Dedifferentiated amniotic fluid mesenchymal stem cell (primary cell): ENCODE measurements at regions not wholly inside any gene's neighbourhood (a gene's known extent, or its start where the extent isn't known, plus 50 kb on each side); places are given as distances from the start of the nearest gene placed in this dataset.
"Not testable (repeated sequence)": the region's sequence is repeated elsewhere in the genome, so short reads cannot be mapped to it uniquely, and the experiment has no call there.

Experiments
- DNase-seq: peaks from one replicate; pipeline ENCODE4 v3.0.0-alpha.2; 2016; ENCODE audit errors: extremely low spot score

DNA sequence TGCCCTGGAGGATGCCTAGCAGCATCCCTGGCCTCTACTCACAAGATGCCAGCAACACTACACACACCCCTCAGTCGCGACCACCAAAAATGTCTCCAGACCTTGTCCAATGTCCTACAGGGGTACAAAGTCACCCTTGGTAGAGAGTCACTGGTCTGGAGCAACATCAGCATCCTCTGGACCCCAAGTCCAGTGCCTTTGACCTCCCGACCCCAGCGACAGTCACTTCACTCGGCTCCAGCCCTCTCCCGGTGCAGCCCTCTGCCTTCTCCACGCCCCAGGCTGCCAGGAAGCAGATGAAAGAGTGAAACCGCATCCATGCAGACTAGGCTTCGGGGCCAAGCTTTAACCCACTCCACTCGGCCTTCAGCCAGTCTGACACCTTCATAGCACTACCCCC lies 92.0 kb upstream of the SRSF6 start:
- DNase-seq = no peak

DNA sequence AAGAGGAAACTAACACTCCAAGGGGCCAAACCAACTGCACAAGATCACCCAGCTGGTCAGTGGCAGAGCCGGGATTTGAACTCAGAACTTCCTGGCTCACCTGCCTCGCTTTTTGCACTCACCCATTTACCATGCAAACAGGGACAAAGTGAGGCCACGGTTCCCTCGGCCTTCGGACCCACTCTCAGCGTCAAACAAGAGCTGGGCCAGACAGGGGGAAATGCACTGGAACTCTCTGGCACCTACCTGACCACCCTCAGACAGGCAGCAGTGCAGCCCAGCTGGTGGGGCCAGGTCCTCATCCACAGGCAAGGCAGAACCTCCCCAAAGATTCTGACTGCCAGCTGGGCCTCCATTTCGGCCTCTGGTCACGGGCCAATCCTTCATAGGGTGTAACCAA lies 93.7 kb upstream of the SRSF6 start:
- DNase-seq = no peak

DNA sequence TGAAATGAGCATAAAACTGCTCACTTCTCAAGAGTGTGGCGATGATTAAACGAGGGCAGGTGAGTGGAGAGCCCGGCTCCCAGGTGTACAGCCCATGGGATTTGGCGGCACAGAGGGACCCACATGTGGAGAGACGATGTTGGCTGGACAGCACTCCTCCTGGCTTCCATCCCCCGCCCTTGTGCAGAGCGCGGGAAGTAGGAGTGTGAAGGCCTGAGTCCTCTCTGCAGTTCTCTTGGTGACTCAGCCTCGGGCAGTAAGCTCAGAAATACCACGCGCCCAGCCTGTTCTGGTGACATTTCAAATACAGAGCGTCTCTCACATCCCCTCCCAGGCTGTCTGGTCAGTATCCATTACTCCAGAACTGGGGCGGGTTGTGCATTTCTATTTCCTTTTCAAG lies 94.2 kb upstream of the SRSF6 start:
- DNase-seq = no peak

DNA sequence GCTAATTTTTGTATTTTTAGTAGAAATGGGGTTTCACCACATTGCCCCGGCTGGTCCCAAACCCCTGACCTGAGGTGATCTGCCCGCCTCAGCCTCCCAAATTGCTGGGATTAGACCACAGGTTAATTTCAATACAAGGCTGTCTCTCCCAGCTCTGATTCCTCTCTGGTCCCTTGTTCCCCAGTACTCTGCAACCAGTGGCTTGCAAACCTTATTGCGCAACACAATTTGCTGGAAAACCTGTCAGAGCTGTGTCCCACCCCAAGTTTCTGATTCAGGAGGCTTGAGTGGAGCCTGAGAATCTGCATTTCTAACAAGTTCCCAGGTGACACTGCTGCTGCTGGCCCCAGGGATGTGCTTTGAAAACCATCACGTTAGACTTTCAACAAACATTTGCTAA lies 96.2 kb upstream of the SRSF6 start:
- DNase-seq = no peak

DNA sequence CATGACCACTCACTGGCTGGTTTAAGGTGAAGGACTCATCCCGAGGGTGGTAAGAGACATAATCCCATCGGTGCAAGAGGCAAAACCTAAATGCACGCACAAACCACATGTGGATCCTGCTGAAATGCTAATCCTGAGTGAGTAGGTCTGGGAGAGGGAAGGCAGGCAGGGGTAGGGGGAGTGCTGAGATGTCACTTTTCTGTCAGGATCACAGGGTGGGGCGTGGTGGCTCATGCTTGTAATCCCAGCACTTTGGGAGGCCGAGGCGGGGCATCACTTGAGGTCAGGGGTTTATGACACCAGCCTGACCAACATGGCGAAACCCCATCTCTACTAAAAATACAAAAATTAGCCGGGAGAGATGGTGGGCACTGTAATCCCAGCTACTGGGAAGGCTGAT lies 97.7 kb upstream of the SRSF6 start:
- DNase-seq = no peak

DNA sequence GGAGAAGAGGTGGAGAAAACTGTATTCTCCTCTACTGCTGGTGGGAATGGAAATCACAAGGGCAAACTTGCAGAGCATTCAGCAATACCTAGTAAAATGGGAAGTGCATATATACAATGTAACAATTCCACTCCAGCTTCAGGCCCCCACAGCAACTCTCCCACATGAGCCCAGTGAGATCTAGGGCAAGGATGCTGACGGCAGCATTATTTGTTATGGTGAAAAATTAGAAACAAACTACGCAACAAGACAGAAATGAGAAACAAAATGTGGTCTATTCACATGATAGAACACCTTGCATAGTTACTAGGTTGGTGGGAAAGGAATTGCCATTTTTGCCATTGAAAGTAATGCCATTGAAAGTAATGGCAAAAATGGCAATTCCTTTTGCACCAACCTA lies 98.9 kb upstream of the SRSF6 start:
- DNase-seq = no peak

DNA sequence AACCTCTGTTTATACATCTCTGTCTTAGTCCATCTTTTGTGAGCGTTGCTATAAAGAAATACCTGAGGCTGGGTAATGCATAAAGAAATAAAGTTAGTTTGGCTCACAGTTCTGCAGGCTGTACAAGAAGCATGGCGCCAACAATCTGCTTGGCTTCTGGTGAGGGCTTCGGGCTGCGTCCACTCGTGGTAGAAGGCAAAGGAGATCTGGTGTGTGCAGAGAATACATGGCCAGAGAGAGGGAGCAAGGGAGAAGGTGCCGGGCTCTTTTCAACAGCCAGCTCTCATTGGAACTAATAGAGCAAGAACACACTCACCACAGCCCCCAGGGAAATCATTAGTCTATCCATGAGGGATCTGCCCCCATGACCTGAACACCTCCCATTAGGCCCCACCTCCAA lies 100.3 kb upstream of the SRSF6 start:
- DNase-seq = no peak

DNA sequence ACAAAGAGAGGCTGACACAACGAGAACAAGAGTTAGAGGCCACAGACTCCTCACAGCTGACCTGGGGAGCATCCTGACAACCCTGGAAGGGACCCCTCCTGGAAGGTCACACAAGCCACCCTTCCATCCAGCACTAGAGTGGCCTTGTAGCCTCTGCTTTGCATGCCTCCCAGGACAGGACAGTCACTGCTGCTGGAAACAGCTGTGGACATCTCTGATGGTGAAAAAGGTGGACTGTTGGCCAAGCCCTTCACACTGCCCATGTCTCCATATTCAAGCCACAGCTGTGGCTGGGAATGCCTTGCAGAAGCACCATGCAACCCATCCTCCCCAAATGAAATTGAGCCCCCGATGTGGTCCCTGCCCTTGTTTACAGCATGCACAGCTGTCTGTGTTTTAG lies 102.1 kb upstream of the SRSF6 start:
- no peak for DNase-seq

DNA sequence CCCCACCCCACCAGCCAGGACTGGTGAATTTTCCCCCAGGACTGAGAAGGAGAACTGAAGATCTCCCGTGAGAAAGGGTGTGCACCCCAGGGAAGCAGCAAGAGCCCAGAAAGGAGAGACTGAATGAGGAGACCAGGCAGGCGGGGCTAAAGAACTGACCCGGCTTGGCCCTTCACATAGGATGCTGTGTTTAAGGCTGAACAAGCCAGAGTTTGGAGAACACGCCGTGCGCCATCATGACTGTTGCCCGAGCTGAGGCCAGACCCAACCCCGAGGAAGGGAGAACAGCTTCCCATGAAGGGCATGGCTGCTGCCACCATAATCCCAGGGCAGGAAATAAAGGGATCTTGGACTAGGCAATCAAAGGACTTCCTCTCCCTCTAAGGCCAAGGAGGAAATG lies 104.7 kb upstream of the SRSF6 start:
- no peak for DNase-seq

DNA sequence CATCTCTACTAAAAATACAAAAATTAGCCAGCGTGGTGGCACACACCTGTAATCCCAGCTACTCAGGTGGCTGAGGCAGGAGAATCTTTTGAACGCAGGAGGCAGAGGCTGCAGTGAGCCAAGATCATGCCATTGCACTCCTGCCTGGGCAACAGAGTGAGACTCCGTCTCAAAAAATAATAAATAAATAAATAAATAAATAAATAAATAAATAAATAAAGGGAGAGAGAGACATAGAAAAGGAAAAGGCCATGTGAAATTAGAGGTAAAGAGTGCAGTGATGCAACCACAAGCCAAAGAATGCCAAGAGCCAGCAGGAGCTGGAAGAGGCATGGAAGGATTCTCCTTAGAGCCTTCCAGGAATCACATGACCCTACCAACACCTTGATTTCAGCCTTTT lies 107.0 kb upstream of the SRSF6 start:
- not testable (repeated sequence) for DNase-seq

DNA sequence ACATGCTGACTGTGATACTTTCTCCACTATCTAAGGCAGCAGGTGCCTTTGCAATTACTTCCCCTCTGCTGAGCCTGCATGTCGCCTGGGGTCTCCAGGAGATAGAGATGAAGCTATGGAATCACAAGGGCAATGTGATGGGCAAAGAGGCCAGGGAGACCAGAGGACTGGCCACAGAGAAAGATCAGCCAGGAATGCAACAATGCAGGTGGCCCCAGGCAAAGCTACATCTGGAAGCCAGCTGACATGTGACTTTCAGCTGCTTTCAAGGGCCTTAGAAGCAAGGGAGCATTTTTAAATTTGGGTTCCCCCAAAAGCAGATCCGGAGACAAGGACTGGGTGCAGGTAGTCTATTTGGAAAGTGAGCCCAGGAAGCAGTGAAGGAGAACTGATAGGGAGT lies 107.9 kb upstream of the SRSF6 start:
- DNase-seq = no peak

DNA sequence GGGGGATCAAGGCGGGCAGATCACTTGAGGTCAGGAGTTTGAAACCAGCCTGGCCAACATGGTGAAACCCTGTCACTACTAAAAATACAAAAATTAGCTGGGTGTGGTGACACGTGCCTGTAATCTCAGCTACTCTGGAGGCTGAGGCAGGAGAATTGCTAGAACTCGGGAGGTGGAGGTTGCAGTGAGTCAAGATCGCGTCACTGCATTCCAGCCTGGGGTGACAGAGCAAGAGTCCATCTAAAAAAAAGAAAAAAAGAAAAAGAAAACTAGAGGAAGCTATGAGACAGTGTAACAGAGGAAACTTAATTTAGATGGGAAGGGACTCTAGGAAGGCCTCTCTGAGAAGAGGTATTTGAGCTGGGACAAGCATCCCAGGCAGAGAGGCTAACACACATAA lies 109.9 kb upstream of the SRSF6 start:
- not testable (repeated sequence) for DNase-seq

DNA sequence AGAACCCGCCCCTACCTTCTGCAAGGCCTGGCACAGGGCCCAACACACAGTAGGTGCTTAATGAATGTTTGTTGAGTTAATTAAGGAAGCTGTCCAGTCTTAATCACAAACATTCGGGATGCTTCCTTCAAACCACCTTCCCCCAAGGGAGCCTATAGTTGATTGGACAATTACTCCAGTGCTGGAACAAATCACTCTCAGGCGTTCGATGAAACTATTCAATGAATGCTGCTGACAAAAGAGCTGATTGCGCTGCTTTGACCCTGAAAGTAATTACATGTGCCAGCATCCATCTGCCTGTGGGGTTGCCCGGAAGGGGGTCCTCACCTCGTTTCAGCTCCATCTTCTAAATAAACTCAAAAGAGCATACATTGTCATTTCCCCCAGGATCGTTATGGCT lies 112.0 kb upstream of the SRSF6 start:
- DNase-seq = no peak

DNA sequence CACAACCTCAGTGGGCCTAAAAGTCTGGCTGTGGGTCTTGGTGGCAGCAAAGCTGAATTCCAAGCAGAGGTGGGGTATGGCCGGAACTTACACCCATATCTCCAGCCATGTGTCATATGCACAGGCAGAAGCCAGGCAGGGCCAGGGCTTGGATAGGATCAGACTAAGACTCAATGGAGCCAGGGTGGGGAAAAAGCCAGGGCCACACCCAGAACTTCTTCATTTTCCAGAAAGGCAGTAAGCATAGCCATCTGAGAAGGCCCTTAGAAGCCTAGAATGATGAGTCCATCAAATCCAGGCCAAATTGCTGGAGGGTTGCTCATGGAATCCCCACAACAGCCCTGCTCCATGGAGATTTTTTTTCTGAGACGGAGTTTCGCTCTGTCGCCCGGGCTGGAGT lies 116.2 kb upstream of the SRSF6 start:
- no peak for DNase-seq

DNA sequence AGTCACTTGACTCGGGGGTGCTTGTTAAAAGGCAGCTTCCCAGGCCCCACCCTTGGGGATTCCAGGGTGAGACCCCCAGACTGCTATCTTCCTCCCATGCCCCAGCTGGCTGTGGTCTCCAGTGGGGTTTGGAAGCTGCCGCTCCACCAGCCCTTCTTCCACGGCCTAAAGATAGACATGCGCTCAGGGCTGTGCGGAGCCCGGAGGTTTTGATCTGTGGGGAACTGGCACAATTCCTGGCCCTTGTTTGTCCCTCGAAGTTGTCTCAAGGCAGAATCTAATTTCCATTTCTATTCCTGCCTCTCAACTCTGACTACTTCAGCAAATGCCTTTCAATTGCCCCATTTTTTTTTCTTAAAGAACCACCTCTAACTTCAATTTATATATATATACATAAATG lies 120.7 kb upstream of the SRSF6 start:
- DNase-seq = no peak

DNA sequence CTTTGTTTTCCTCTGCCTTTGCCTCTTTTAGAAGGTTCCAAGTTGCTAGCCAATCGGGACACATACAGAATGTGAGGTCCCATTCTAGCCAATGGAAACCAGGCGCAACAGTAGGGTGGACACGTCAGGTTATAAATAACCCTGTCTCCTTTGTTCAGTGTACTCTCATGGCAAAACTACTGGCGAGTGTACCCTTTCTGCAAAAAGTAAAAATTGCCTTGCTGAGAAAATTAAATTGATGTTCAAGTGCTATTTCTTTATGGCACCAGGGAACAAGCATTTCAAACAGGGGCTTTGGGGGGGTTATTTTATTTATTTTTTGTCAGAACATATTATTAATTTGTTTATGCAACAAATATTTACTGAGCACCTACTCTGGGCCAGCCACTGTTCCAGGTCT lies 123.6 kb upstream of the SRSF6 start:
- no peak for DNase-seq

DNA sequence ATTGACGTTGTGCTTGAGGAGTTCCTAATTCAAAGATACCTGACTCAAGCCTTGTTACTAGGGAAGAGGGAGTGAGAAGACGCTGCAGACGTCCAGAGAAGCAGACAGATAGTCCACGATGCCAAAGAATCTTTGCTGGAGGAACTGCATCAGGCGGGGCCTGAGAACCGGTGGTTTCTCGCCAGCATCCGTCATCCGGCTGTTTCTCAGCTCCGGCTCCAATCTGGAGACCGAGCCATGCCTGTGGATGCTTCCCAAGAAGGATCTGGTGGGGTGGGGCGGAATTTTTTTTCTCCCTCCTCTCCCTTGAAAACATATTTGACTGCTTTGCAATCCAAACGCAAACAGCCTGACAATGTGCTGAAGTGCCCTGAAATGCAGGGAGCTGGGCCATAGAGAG lies 125.8 kb upstream of the SRSF6 start:
- no peak for DNase-seq

DNA sequence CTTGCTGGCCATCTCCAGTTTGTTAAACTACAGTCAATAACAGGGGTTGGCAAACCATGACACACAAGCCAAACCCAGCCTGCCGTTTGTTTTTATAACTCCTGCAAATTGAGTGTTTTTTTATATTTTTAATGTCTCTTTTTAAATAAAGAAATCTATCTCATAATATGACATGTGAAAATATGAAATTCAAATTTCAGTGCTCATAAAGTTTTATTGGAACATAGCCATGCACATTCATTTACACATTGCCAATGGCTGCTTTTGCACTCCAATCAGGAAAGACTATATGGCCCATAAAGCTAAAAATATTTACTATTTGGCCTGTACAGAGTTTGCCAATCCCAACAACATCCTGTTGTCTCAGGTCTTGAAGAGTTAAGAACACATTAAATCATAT lies 129.0 kb upstream of the SRSF6 start:
- DNase-seq = no peak

DNA sequence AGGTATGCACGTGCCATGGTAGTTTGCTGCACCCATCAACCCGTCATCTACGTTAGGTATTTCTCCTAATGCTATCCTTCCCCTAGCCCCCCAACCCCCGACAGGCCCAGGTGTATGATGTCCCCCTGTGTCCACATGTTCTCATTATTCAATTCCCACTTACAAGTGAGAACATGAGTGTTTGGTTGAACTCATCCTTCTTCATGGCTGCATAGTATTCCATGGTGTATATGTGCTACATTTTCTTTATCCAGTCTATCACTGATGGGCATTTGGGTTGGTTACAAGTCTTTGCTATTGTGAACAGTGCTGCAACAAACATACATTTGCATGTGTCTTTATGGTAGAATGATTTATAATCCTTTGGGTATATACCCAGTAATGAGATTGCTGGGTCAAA lies 130.5 kb upstream of the SRSF6 start:
- DNase-seq = not testable (repeated sequence)

DNA sequence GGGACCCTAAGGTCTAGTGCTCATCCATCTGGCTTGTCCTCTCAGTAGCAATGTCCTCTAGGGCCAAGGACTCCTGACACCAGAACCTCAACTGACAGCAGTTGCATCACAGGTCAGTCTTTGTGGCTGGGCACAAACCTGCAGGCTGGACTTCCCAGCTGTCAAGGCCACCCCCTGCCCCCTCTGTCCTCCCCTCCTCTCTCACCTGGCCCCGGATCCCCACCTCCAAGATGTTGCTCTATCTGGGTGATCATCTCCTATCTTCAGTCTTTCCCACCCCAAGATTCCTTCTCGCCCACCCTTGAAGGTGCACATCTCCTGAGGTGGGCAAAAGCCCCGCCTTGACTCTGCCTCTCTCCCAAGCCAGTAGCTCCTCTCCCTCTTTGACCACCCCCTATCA lies 131.8 kb upstream of the SRSF6 start:
- DNase-seq = no peak

DNA sequence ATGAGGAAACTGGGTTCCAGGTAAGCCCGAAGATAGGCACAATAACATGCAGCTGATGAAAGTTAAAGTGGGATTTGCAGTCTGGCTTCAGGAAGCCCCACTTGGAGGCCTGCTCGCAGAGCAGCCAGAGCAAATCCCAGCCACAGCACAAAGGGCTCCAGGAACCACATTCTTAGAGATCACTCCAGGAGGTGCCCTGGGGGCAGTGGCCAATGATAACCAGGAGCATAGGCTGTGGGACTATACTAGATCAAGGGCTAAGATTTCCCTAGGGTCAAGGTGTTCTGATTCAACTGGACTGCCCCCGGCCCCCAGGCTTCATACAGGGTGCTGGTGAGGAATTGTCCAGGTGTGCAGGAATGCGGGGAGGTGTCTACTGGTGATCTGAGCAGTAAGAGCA lies 133.9 kb upstream of the PTPRT start:
- DNase-seq = no peak

DNA sequence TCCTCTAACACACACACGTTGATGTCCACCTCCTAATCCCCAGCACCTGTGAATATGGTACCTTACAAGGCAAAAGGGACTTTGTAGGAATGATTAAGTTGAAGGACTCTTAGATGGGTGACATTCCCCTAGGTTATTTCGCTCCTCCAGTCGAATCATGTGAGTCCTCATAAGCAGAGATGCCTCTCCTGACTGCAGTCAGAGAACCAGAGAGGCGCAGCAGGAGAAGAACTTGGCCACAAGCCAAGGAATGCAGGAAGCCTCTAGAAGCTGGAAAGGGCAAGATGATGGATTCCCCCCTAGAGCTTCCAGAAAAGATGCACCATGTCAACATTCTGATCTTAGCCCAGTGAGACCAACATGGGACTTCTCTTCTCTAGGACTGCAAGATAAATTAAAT lies 133.1 kb upstream of the PTPRT start:
- DNase-seq = no peak

DNA sequence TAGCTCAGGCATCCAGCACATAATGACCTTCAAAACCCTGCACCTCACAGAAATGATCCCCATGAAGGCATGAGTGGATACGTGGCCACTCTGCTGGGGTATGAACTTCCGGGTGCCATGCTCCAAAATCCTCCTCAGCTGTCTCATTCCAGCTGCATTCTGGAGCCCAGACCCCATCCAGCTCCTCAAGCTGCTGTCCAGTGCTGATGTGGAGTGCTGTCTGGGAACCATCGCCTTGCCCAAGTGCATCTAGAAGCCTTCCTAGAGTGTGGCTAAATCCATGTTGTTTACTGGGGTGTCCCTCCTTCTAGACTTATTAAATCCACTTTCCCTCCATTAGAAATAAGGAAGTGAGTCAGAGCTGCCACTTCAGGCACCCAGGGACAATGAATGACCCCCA lies 130.8 kb upstream of the PTPRT start:
- no peak for DNase-seq

DNA sequence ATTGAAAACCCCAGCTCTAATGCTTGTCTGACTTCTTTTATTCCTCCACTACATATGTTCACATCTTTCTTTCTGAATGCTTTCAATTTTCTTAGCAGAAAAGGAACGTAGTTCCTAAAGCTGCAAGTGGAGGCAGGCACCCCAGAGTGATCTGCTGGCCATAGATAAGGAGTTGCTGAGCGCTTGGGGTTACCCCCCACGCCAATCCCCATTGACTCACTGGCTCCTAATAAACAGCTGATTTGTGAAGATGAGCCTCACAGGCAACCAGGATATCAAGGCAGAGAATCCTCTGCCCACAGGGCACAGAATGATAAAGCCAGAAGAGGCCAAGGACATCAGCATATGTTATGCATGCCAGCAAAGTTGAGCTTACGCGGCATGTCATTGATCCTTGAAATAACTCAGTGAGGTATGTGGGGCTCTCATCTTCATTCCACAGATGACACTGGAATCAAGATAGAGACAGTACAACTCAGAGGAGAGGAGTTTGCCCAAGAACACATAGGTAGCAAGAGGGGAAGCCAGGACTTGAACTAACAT lies 129.1 kb upstream of the PTPRT start:
- no peak for DNase-seq

DNA sequence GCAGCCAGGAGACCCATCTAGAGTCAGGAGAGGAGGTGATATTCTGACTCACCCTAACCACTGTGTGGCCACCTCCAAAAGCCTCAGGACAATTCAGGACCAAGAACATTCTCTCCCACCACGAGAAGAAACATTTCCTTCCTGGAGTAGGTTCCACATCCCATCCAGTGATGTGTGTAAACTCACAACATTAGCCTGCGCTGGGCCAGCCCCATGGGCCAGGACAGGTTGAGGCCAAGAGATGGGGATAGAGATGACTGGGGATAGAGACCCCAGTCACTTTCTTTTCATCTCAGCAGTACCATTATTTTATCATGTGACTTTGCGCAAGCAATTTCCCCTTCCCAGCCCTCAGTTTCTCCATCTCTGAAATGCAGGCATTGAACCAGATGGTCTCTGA lies 126.6 kb upstream of the PTPRT start:
- DNase-seq = no peak
